GM19324 (cell line): ENCODE measurements at regions not wholly inside any gene's neighbourhood (a gene's known extent, or its start where the extent isn't known, plus 50 kb on each side); places are given as distances from the start of the nearest gene placed in this dataset.
"Not testable (repeated sequence)": the region's sequence is repeated elsewhere in the genome, so short reads cannot be mapped to it uniquely, and the experiment has no call there.

Experiments used
- ATAC-seq: cut with Tn5 transposase; IDR thresholded peaks from one replicate; pipeline ENCODE4 v1.9.1; 2021; ENCODE audit warnings: mild to moderate bottlenecking, moderate library complexity; ENCODE audit not compliant: unreplicated experiment, low FRiP score

GRCh38 chr6:86489042-86489441 is 448.3 kb upstream of the HTR1E start:
- not testable (repeated sequence) for ATAC-seq

DNA sequence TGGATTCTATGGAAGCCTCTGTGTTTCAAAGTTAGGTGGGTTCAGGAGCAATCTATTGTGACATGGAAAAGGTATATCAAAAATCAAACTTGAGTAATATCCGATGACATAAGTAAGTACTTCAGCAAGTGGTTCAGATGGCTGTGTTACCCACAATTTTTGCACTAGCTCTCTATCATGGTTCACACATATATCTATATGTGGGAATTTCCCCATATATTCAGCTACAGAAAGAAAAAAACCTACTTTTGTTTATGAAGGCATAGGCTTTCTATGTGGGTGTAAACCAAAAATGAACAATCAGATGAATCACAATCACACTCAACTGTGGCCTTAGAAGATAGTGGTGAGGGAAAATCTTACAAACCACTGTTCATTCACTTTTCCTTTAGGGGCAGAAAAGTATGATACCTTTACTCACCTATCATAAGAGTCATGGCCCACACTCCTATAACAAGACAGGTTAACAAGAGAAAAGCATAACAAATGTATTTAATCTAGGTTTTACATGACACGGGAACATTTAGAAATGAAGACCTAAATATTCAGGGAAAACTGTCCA is 449.6 kb upstream of the HTR1E start:
- ATAC-seq: no peak

DNA sequence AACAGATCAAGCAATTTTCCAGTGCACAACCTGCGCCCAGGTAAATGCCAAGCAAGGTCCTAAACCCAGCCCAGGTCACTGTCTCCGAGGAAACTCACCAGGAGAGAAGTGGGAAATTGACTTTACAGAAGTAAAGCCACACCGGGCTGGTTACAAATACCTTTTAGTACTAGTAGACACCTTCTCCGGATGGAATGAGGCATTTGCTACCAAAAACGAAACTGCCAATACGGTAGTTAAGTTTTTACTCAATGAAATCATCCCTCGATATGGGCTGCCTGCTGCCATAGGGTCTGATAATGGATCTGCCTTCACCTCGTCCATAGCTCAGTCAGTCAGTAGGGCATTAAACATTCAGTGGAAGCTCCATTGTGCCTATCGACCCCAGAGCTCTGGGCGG is 459.0 kb upstream of the HTR1E start:
- not testable (repeated sequence) for ATAC-seq

DNA sequence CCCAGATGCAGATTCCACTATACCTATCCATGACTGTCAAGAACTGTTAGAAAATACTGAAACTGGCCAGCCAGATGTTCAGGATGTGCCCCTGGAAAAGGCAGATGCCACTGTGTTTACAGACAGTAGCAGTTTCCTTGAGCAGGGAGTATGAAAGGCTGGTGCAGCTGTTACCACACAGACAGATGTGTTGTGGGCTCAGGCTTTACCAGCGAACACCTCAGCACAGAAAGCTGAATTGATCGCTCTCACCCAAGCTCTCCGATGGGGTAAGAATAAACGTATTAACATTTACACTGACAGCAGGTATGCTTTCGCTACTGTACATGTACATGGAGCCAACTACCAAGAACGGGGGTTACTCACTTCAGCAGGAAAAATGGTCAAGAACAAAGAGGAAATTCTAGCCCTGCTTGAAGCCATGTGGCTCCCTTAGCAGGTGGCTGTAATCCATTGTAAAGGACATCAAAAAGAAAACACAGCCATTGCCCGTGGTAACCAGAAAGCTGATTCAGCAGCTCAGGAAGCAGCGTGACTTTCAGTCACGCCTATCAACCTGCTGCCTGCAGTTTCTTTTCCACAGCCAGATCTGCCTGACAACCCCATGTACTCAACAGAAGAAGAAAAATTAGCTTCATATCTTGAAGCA is 459.7 kb upstream of the HTR1E start:
- no peak for ATAC-seq

- ATAC-seq: no peak
Observed at GRCh38 chr6:86476311-86476710, 461.0 kb upstream of the HTR1E start.

DNA sequence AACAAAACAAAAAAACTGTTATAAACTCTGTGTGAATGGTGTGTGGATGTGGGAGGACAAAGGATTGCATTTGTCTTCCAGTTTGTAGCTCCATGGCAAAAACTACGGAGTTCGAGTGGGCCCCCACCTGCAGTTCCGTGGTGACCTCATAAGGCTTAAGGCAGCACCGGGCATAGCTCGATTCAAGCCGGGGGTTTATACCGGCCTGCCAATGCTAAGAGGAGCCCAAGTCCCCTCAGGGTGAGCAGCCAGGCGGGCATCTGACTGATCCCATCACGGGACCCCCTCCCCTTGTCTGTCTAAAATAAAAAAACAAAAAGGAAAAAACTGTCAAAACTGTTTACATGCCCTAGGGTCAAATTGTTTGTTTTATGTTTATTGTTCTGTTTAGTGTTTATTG is 463.2 kb upstream of the HTR1E start:
- no peak for ATAC-seq

DNA sequence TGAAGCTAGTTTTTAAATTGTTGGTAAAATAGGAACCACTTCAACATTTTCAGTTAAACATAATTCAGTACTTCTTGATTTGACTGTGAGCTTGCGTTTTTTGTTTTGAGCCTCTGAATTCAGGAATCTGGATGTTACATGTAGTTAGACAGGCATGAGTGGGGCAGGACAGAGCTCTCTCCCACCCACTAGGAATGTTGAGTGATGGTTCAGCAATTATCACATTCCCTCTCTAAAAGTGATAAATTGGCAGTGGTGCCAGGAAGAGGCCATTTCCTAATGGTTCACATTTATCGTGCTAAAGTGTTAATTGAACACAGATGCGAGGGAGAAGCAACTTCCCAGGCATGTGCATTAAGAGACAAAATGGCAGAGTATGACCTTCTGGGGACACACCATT is 465.5 kb upstream of the HTR1E start:
- no peak for ATAC-seq

DNA sequence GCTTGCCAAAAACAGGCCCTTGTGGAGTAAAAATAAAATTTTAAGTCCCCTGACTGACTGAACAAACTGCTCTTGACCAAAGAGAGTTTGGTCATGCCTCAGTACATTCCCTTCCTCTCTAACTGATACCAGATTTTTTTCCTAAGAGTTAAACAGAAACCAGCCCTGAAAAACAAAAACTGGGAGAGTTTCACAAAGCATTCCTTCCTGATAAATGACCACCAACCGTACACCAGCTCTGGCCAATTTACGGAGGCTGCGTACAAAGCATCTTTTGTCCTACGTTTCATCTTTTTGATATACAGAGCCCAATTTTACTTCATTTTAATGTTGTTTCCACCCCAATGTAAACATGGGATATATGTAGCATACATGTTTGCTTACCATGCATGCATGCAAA is 477.4 kb upstream of the HTR1E start:
- no peak for ATAC-seq

- no peak for ATAC-seq
Observed at GRCh38 chr6:86456821-86457220, 480.5 kb upstream of the HTR1E start.

- no peak for ATAC-seq
Observed at GRCh38 chr6:86453232-86453631, 484.1 kb upstream of the HTR1E start.

GRCh38 chr6:86448398-86448797 is 488.9 kb upstream of the HTR1E start:
- no peak for ATAC-seq

DNA sequence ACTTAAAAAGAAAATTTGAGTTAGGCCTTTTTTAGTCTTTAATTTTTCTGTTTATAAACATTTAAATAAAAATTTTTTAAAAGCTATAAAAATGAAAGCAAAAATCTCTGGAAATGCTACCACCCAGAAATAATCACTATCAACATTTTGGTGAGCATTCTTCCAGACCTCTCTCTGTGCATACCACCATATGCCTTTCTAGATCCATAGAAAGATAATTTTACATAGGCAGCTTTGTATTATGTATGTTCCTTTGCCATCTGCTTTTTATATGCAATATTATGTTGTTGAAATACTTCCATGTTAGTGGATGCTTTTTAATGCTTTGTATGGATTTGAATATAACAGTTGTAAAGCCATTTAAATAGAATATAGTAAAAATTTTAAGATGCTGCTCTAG is 496.7 kb upstream of the HTR1E start:
- ATAC-seq: no peak

DNA sequence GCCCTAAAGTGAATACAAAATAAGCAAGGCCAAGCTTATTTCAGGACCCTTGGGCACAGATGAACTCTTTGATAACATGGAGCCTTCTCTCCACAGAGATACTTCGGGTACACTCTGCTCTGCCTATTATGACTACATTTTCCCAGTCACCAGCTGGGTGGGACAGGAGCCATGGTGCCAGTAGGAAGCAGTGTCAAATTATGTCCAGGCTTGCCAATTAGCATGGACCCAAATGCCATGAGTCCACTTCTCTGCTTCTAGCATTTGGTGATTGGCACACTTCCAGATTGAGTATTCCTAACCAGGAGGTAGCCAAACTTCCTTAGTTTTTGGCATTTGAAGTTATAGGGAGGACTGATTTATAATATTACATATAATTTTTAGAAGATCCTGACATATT is 513.8 kb upstream of the HTR1E start:
- no peak for ATAC-seq

- ATAC-seq: no peak
Observed at GRCh38 chr6:86412057-86412456, 525.3 kb upstream of the HTR1E start.

- no peak for ATAC-seq
Observed at GRCh38 chr6:86407128-86407527, 530.2 kb upstream of the HTR1E start.

- ATAC-seq: not testable (repeated sequence)
Observed at GRCh38 chr6:86392850-86393249, 544.5 kb upstream of the HTR1E start.

GRCh38 chr6:86380571-86381125 is 556.7 kb upstream of the HTR1E start:
- ATAC-seq: no peak

- ATAC-seq: no peak
Observed at GRCh38 chr6:86357877-86358276, 579.5 kb upstream of the HTR1E start.

DNA sequence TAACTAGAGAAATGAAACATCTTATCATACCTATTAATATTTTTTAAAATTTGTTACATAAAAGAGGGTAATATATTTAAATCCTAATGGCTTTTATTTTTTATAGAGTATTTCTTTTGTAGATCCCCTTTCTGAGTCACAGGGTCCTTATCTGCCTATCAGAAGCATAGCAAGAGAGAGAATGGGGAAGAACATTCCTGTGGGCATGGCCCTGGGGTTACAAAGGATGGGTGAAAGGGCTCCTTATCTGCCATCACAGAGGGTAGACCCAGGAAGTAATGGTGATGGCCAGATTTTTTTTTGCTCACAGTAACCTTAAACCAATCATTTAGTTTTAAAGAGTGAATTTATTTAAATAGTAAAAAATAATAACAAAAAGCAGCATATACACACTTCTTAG is 582.1 kb upstream of the HTR1E start:
- ATAC-seq: no peak

GRCh38 chr6:86331919-86332318 is 605.4 kb upstream of the HTR1E start:
- no peak for ATAC-seq

- ATAC-seq: no peak
Observed at GRCh38 chr6:86331265-86331840, 606.0 kb upstream of the HTR1E start.

DNA sequence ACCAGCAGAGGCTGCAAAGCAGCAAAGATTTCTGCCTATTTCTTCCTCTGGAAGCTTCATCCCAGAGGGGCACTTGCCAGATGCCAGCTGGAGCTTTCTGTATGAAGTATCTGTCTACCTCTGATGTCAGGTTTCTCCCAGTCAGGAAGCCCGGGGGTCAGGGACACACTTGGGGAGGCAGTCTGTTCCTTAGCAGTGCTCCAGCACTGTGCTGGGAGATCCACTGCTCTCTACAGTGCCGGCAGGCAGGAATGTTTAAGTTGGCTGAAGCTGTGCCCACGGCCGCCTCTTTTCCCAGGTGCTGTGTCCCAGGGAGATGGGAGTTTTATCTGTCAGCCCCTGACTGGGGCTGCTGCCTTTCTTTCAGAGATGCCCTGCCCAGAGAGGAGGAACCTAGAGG is 631.1 kb upstream of the HTR1E start:
- no peak for ATAC-seq
